AG04450 (cell line): ENCODE measurements at regions not wholly inside any gene's neighbourhood (a gene's known extent, or its start where the extent isn't known, plus 50 kb on each side); places are given as distances from the start of the nearest gene placed in this dataset.

Experiments
- CTCF ChIA-PET: fragments of 300-600, 350-600 bp; formaldehyde crosslinking; extraction: SDS; loops from one replicate; lab custom pipeline; 2022; ENCODE audit warnings: antibody characterized with exemption, inconsistent platforms; lab: Charles Lee
- POLR2A ChIA-PET: fragments of 350-600 bp; formaldehyde crosslinking; extraction: SDS; loops from one replicate; lab custom pipeline; 2021; ENCODE audit warnings: antibody characterized with exemption, inconsistent platforms; lab: Yijun Ruan, JAX
- DNase-seq: peaks from one replicate; pipeline ENCODE4 v3.0.0-alpha.2; 2011; ENCODE audit warnings: low read depth, low spot score
- H3K27ac ChIP-seq: one replicate; pipeline ENCODE4 v1.5.1; 2012; ENCODE audit warnings: low read depth, low read length, control low read depth
- H3K27me3 ChIP-seq: one replicate; pipeline ENCODE4 v1.6.0; 2012; ENCODE audit warnings: low read length; ENCODE audit not compliant: control insufficient read depth, insufficient read depth
- H3K4me3 ChIP-seq: 2 replicates; pipeline ENCODE4 v1.5.1; 2011; ENCODE audit warnings: mild to moderate bottlenecking, low read depth, low read length, control low read depth
- H3K9me3 ChIP-seq: 2 replicates; pipeline ENCODE4 v1.5.1; 2012; ENCODE audit warnings: low read length; ENCODE audit not compliant: control insufficient read depth, insufficient read depth
- CTCF ChIP-seq: IDR thresholded peaks from 2 replicates; pipeline ENCODE4 v1.5.1; 2011; ENCODE audit warnings: low read depth, low read length, control low read depth, inconsistent platforms

- Histone ChIP-seq H3K9me3 (no peaks in the 10 kb centered on the region), H3K27me3 (no peaks in the 10 kb centered on the region), H3K4me3 (no peak overlapping the region), H3K27ac (no peak overlapping the region)
- CTCF ChIA-PET = no interaction called here
- no peak for TF ChIP-seq CTCF
- POLR2A ChIA-PET = no interaction called here
- no peak for DNase-seq
These were observed 381.4 kb upstream of the CD180 start for GRCh38 chr5:67578011-67578410.

- Histone ChIP-seq H3K4me3 (no peak overlapping the region), H3K27me3 (no peaks in the 10 kb centered on the region), H3K27ac (no peak overlapping the region), H3K9me3 (no peaks in the 10 kb centered on the region)
- ChIA-PET CTCF (no interaction called here), POLR2A (no interaction called here)
- no peak for DNase-seq
- no peak for TF ChIP-seq CTCF
These were observed 380.8 kb upstream of the CD180 start for GRCh38 chr5:67577424-67577823.

- CTCF ChIA-PET = no interaction called here
- no peak overlapping the region for H3K4me3 ChIP-seq
- no peak overlapping the region for H3K27ac ChIP-seq
- no peak for DNase-seq
- no peak for TF ChIP-seq CTCF
- no peaks in the 10 kb centered on the region for H3K27me3 ChIP-seq
- no peaks in the 10 kb centered on the region for H3K9me3 ChIP-seq
- POLR2A ChIA-PET = no interaction called here
These were observed 379.5 kb upstream of the CD180 start for GRCh38 chr5:67576112-67576511.

- CTCF ChIA-PET = no interaction called here
- TF ChIP-seq CTCF = no peak
- DNase-seq = no peak
- POLR2A ChIA-PET = no interaction called here
- Histone ChIP-seq H3K9me3 (no peaks in the 10 kb centered on the region), H3K4me3 (no peak overlapping the region), H3K27me3 (no peaks in the 10 kb centered on the region), H3K27ac (no peak overlapping the region)
These were observed 378.5 kb upstream of the CD180 start for GRCh38 chr5:67575087-67575486.

- H3K27ac ChIP-seq = no peak overlapping the region
- no peaks in the 10 kb centered on the region for H3K9me3 ChIP-seq
- no peaks in the 10 kb centered on the region for H3K27me3 ChIP-seq
- ChIA-PET CTCF (no interaction called here), POLR2A (no interaction called here)
- no peak for DNase-seq
- TF ChIP-seq CTCF = no peak
- H3K4me3 ChIP-seq = no peak overlapping the region
These were observed 364.7 kb upstream of the CD180 start for GRCh38 chr5:67561151-67561932.
